Glutamatergic neuron (in vitro differentiated cells): ENCODE measurements at regions not wholly inside any gene's neighbourhood (a gene's known extent, or its start where the extent isn't known, plus 50 kb on each side); places are given as distances from the start of the nearest gene placed in this dataset.

Experiments used
- DNase-seq: peaks from one replicate; pipeline ENCODE4 v3.0.0; 2022
- H3K27ac Mint-ChIP-seq: one replicate; pipeline ENCODE4 v1.8.0; 2020; ENCODE audit warnings: mild to moderate bottlenecking, mixed read lengths, inconsistent platforms; ENCODE audit not compliant: unreplicated experiment
- H3K27me3 Mint-ChIP-seq: one replicate; pipeline ENCODE4 v1.8.0; 2020; ENCODE audit warnings: mild to moderate bottlenecking, moderate library complexity, mixed read lengths, inconsistent platforms; ENCODE audit not compliant: unreplicated experiment
- H3K36me3 Mint-ChIP-seq: one replicate; pipeline ENCODE4 v1.8.0; 2020; ENCODE audit warnings: mild to moderate bottlenecking, mixed read lengths, inconsistent platforms; ENCODE audit not compliant: unreplicated experiment
- H3K4me1 Mint-ChIP-seq: one replicate; pipeline ENCODE4 v1.8.0; 2020; ENCODE audit warnings: mild to moderate bottlenecking, low read depth, mixed read lengths, inconsistent platforms; ENCODE audit not compliant: unreplicated experiment
- H3K4me3 Mint-ChIP-seq: one replicate; pipeline ENCODE4 v1.8.0; 2020; ENCODE audit warnings: mild to moderate bottlenecking, mixed read lengths, inconsistent platforms; ENCODE audit not compliant: unreplicated experiment
- H3K9me3 Mint-ChIP-seq: one replicate; pipeline ENCODE4 v1.8.0; 2020; ENCODE audit warnings: mild to moderate bottlenecking, moderate library complexity, mixed read lengths, inconsistent platforms; ENCODE audit not compliant: unreplicated experiment
- TF ChIP-seq, protein P1 (sequence below): fragments of 200-600 bp; sonication (generic); IDR thresholded peaks from one replicate; pipeline ENCODE4 v1.5.0; 2021; ENCODE audit not compliant: partially characterized antibody, unreplicated experiment

GRCh38 chr5:40017918-40018317, 593.1 kb upstream of the DAB2 start:
- TF ChIP-seq, protein P1, sequence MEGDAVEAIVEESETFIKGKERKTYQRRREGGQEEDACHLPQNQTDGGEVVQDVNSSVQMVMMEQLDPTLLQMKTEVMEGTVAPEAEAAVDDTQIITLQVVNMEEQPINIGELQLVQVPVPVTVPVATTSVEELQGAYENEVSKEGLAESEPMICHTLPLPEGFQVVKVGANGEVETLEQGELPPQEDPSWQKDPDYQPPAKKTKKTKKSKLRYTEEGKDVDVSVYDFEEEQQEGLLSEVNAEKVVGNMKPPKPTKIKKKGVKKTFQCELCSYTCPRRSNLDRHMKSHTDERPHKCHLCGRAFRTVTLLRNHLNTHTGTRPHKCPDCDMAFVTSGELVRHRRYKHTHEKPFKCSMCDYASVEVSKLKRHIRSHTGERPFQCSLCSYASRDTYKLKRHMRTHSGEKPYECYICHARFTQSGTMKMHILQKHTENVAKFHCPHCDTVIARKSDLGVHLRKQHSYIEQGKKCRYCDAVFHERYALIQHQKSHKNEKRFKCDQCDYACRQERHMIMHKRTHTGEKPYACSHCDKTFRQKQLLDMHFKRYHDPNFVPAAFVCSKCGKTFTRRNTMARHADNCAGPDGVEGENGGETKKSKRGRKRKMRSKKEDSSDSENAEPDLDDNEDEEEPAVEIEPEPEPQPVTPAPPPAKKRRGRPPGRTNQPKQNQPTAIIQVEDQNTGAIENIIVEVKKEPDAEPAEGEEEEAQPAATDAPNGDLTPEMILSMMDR: no peak
- Mint-ChIP-seq H3K9me3 (peaks cover 4% of the 10 kb centered on the region), H3K27ac (no peak overlapping the region), H3K4me1 (no peaks in the 10 kb centered on the region), H3K36me3 (no peaks in the 10 kb centered on the region), H3K27me3 (no peaks in the 10 kb centered on the region), H3K4me3 (no peak overlapping the region)
- DNase-seq: no peak

GRCh38 chr5:40017135-40017534, 592.4 kb upstream of the DAB2 start:
- Mint-ChIP-seq H3K36me3 (no peaks in the 10 kb centered on the region), H3K4me1 (no peaks in the 10 kb centered on the region), H3K27ac (no peak overlapping the region), H3K27me3 (no peaks in the 10 kb centered on the region), H3K9me3 (peaks cover 4% of the 10 kb centered on the region), H3K4me3 (no peak overlapping the region)
- TF ChIP-seq, protein P1: no peak
- no peak for DNase-seq

- H3K36me3 Mint-ChIP-seq: no peaks in the 10 kb centered on the region
- H3K27me3 Mint-ChIP-seq: no peaks in the 10 kb centered on the region
- TF ChIP-seq, protein P1: no peak
- no peak for DNase-seq
- no peak overlapping the region for H3K27ac Mint-ChIP-seq
- peaks cover 2% of the 10 kb centered on the region for H3K9me3 Mint-ChIP-seq
- no peak overlapping the region for H3K4me3 Mint-ChIP-seq
- H3K4me1 Mint-ChIP-seq: no peaks in the 10 kb centered on the region
Observed at GRCh38 chr5:40010436-40010835, 585.7 kb upstream of the DAB2 start.

- H3K27ac Mint-ChIP-seq: no peak overlapping the region
- no peak overlapping the region for H3K4me3 Mint-ChIP-seq
- TF ChIP-seq, protein P1: no peak
- no peaks in the 10 kb centered on the region for H3K27me3 Mint-ChIP-seq
- H3K4me1 Mint-ChIP-seq: no peaks in the 10 kb centered on the region
- no peak for DNase-seq
- H3K36me3 Mint-ChIP-seq: no peaks in the 10 kb centered on the region
- peaks cover 2% of the 10 kb centered on the region for H3K9me3 Mint-ChIP-seq
Observed at GRCh38 chr5:40006260-40006659, 581.5 kb upstream of the DAB2 start.

- no peaks in the 10 kb centered on the region for H3K9me3 Mint-ChIP-seq
- no peaks in the 10 kb centered on the region for H3K4me1 Mint-ChIP-seq
- H3K4me3 Mint-ChIP-seq: no peak overlapping the region
- no peaks in the 10 kb centered on the region for H3K27me3 Mint-ChIP-seq
- no peaks in the 10 kb centered on the region for H3K36me3 Mint-ChIP-seq
- TF ChIP-seq, protein P1: no peak
- H3K27ac Mint-ChIP-seq: no peak overlapping the region
- DNase-seq: no peak
Observed at GRCh38 chr5:40001796-40002195, 577.0 kb upstream of the DAB2 start.
